Stomach (tissue), 8 donors: ENCODE measurements at regions not wholly inside any gene's neighbourhood (a gene's known extent, or its start where the extent isn't known, plus 50 kb on each side); places are given as distances from the start of the nearest gene placed in this dataset.

Experiments
- DNase-seq, 2 donors: peaks; one replicate each; pipeline versions ENCODE4 v3.0.0 to v3.0.0-alpha.2; 2013 to 2019
- H3K27ac ChIP-seq, 5 donors: fragments of 200-600 bp in 4 of 5; sonication (generic) in 4 of 5; one replicate each; pipeline ENCODE4 v1.5.1; 2013 to 2019; ENCODE audit warnings: mild to moderate bottlenecking in 1 of 5, moderate library complexity in 1 of 5
- H3K27me3 ChIP-seq, 3 donors: fragments of 200-600 bp; sonication (generic); one replicate each; pipeline ENCODE4 v1.5.1; 2017 to 2019; ENCODE audit warnings: mixed run types in 1 of 3
- H3K36me3 ChIP-seq, 4 donors: fragments of 200-600 bp; sonication (generic); 1 replicate in 3 of 4; 2 replicates in 1 of 4; pipeline ENCODE4 v1.5.1; 2016 to 2019
- H3K4me1 ChIP-seq, 4 donors: fragments of 200-600 bp; sonication (generic); one replicate each; pipeline ENCODE4 v1.5.1; 2016 to 2019
- H3K4me3 ChIP-seq, 4 donors: fragments of 200-600 bp; sonication (generic) in 3 of 4; one replicate each; pipeline ENCODE4 v1.5.1; 2016 to 2019; ENCODE audit warnings: mild to moderate bottlenecking in 1 of 4
- H3K9me3 ChIP-seq, 4 donors: fragments of 200-600 bp; sonication (generic); one replicate each; pipeline ENCODE4 v1.5.1; 2016 to 2019
- CTCF ChIP-seq, 7 experiments: fragments of 450-650 bp in 4 of 7; fragments of 200-600 bp in 3 of 7; sonication (generic) in 3 of 7; IDR thresholded peaks; one replicate each; pipeline ENCODE4 v1.5.1; 2016 to 2019; ENCODE audit warnings: antibody characterized with exemption in 7 of 7, control low read depth in 2 of 7, mild to moderate bottlenecking in 1 of 7
- EP300 ChIP-seq: sonication (generic); formaldehyde crosslinking; IDR thresholded peaks from one replicate; pipeline ENCODE4 v1.6.1; 2017; ENCODE audit warnings: antibody characterized with exemption
- POLR2A ChIP-seq, 4 donors: fragments of 450-650 bp; IDR thresholded peaks; one replicate each; pipeline ENCODE4 v1.6.1; 2016; ENCODE audit warnings: antibody characterized with exemption in 4 of 4, control low read depth in 2 of 4, mild to moderate bottlenecking in 1 of 4, moderate library complexity in 1 of 4
- POLR2AphosphoS5 ChIP-seq, 3 donors: sonication (generic); formaldehyde crosslinking; IDR thresholded peaks; one replicate each; pipeline ENCODE4 v1.6.1; 2016; ENCODE audit warnings: antibody characterized with exemption in 3 of 3
- WGBS, 5 donors: extraction: QIAGEN DNeasy Blood & Tissue Kit in 3 of 5; methylation state at CpG; one replicate each; pipeline versions ENCODE4 v1.1.5 to v1.1.7; 2013 to 2018; 5-methylcytosine and 5-hydroxymethylcytosine counted together
- intact Hi-C: fragments of 100-400 bp; cut with DNase I; formaldehyde crosslinking; loops from one replicate; pipeline ENCODE4 v1.15.1; 2023; ENCODE audit warnings: low total_unique reads
- donor health status: healthy with polysubstance abuse.
- donor health status: Bipolar disorder and iron deficiency.
- donor health status: healthy.

GRCh38 chr14:85960756-85961155 is 430.8 kb downstream of the FLRT2 start:
- WGBS, 5 donors: 46 to 68% (median 58%) methylated on average over 2 of the region's 2 CpGs

GRCh38 chr14:85959063-85959462 is 429.1 kb downstream of the FLRT2 start:
- H3K9me3 ChIP-seq: no peaks in the 10 kb centered on the region
- DNase-seq: no peak
- H3K4me3 ChIP-seq: no peak overlapping the region
- intact Hi-C loops: no loop called here
- no peaks in the 10 kb centered on the region for H3K36me3 ChIP-seq
- WGBS, 5 donors: 82 to 91% (median 85%) methylated on average over 3 of the region's 3 CpGs
- no peaks in the 10 kb centered on the region for H3K4me1 ChIP-seq
- TF ChIP-seq POLR2AphosphoS5 (IDR thresholded peaks at IDR 0.05): no peak
- TF ChIP-seq POLR2A (IDR thresholded peaks at IDR 0.05): no peak
- no peak for TF ChIP-seq CTCF (IDR thresholded peaks at IDR 0.05)
- no peak for TF ChIP-seq EP300
- no peak overlapping the region for H3K27ac ChIP-seq
- H3K27me3 ChIP-seq: no peaks in the 10 kb centered on the region

More at GRCh38 chr14:85960756-85961155, 430.8 kb downstream of the FLRT2 start:
- no peak for DNase-seq
- no peaks in the 10 kb centered on the region for H3K4me1 ChIP-seq
- H3K9me3 ChIP-seq: no peaks in the 10 kb centered on the region
- H3K27me3 ChIP-seq: no peaks in the 10 kb centered on the region
- no peaks in the 10 kb centered on the region for H3K36me3 ChIP-seq
- TF ChIP-seq POLR2AphosphoS5 (IDR thresholded peaks at IDR 0.05): no peak
- H3K4me3 ChIP-seq: no peak overlapping the region
- intact Hi-C loops: no loop called here
- H3K27ac ChIP-seq: no peak overlapping the region

GRCh38 chr14:85958069-85958468 is 428.1 kb downstream of the FLRT2 start:
- no peak for TF ChIP-seq CTCF (IDR thresholded peaks at IDR 0.05)
- no peak overlapping the region for H3K27ac ChIP-seq
- H3K27me3 ChIP-seq: no peaks in the 10 kb centered on the region
- WGBS, 5 donors: 49 to 74% (median 61%) methylated on average over 1 of the region's 1 CpG
- no peaks in the 10 kb centered on the region for H3K36me3 ChIP-seq
- no peak for DNase-seq
- no peaks in the 10 kb centered on the region for H3K9me3 ChIP-seq
- no peak overlapping the region for H3K4me3 ChIP-seq
- no peaks in the 10 kb centered on the region for H3K4me1 ChIP-seq
- intact Hi-C loops: no loop called here

- Histone ChIP-seq H3K27me3 (no peaks in the 10 kb centered on the region), H3K4me3 (no peak overlapping the region), H3K27ac (no peak overlapping the region), H3K9me3 (no peaks in the 10 kb centered on the region), H3K36me3 (no peaks in the 10 kb centered on the region), H3K4me1 (no peaks in the 10 kb centered on the region)
- TF ChIP-seq POLR2AphosphoS5 (IDR thresholded peaks at IDR 0.05) (no peak), POLR2A (IDR thresholded peaks at IDR 0.05) (no peak), CTCF (IDR thresholded peaks at IDR 0.05) (no peak), EP300 (no peak)
- DNase-seq: no peak
- intact Hi-C loops: no loop called here
- WGBS, 5 donors: 69 to 88% (median 75%) methylated on average over 3 of the region's 3 CpGs
Measured at GRCh38 chr14:85953265-85953664, 423.3 kb downstream of the FLRT2 start.

- Histone ChIP-seq H3K9me3 (no peaks in the 10 kb centered on the region), H3K27ac (no peak overlapping the region), H3K4me1 (no peaks in the 10 kb centered on the region), H3K4me3 (no peak overlapping the region), H3K27me3 (no peaks in the 10 kb centered on the region), H3K36me3 (no peaks in the 10 kb centered on the region)
- peak in 1 of 2 donors; percentile 3 for DNase-seq
- 49 to 68% (median 60%) methylated on average over 4 of the region's 4 CpGs for WGBS, 5 donors
- TF ChIP-seq POLR2AphosphoS5 (IDR thresholded peaks at IDR 0.05): no peak
- no peak for TF ChIP-seq EP300
- TF ChIP-seq CTCF (IDR thresholded peaks at IDR 0.05): no peak
- TF ChIP-seq POLR2A (IDR thresholded peaks at IDR 0.05): no peak
- intact Hi-C loops: no loop called here
Measured at GRCh38 chr14:85948153-85948552, 418.2 kb downstream of the FLRT2 start.
